G401 (cell line): ENCODE measurements at regions not wholly inside any gene's neighbourhood (a gene's known extent, or its start where the extent isn't known, plus 50 kb on each side); places are given as distances from the start of the nearest gene placed in this dataset.

Source experiments
- DNase-seq: peaks from one replicate; pipeline ENCODE4 v3.0.0-alpha.2; 2015; ENCODE audit warnings: low spot score
- in situ Hi-C: cut with HindIII; loops from 2 replicates; pipeline ENCODE4 v1.10.0; 2016; ENCODE audit warnings: low sequenced_read_pairs, mixed read lengths

DNA sequence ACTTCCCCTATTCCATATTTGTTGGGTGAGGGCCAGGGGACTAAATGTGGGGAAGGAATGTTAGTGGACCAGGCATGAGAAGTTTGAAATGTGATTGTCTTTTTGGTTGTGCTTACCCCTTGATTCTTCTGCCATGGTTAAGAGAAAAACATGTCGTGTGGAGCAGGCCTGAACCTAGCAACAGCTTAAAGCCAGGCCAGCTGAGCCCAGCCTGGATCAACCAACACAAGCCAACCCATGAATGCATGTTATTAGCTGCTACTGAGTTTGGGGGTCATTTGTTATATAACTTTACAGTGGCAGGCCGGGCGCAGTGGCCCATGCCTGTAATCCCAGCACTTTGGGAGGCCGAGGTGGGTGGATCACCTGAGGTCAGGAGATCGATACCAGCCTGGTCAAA, 52.4 kb upstream of the TRIO start:
- in situ Hi-C loops = no loop called here
- DNase-seq = no peak

DNA sequence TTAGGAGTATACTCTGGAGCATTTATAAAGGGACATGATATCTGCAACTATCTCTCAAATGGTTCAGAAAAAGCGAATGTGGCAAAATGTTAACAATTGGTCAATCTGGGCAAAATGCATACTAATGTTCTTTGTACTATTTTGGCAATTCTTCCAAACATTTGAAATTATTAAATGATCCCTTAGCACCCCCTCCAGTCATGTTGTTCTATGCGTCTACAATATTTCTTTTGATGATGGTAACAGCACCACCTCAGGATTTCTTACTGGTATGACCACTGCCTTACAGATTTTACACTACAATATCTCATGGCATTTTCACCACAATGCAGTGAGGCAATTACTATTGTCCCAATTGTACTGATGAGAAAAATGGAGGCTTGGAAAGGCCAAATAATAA, 52.9 kb upstream of the TRIO start:
- no peak for DNase-seq
- in situ Hi-C loops = no loop called here

- in situ Hi-C loops = no loop called here
- DNase-seq = no peak
Measured at GRCh38 chr5:14089198-14089597, 53.9 kb upstream of the TRIO start.

- in situ Hi-C loops = no loop called here
- no peak for DNase-seq
Measured at GRCh38 chr5:14086261-14086660, 56.9 kb upstream of the TRIO start.

- DNase-seq = no peak
- in situ Hi-C loops = no loop called here
Measured at GRCh38 chr5:14082973-14083372, 60.2 kb upstream of the TRIO start.

DNA sequence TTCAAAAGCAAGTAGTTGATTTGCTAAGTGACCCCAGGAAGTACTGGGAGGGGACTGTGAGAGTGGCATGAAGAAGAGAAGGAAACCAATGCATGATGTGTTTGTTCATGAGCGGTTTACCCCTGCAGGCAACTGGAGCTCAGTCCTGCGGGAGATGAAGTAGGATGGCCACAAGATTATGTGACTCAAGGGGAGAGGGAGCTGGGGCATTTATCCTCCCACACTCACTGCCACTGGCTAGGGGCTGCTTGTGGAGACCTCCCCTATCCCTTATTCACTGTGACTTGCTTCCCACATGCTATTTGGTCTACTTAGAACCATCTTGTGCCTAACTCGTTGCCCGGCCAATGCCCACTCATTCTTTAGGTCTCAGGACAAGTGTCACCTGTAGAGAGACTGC, 60.6 kb upstream of the TRIO start:
- no peak for DNase-seq
- in situ Hi-C loops = no loop called here

DNA sequence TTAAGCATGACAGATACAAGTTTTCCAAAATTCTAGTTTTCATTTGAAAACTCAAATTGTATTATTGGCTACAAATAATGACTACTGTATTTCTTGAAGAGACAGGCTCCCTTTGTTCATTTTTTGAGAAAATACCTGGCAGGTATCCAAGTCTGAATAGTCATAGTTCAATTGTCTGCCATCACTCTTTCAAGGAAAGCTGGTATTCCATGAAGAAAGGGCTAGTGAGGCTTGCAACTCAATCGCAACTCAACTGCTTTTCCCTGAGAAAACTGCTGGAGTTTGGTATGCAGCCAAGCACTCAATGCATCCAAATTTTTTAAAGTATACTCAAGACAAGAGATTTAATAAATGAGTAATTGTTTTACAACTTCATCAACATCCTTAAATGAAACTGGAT, 61.4 kb upstream of the TRIO start:
- no peak for DNase-seq
- in situ Hi-C loops = no loop called here

- DNase-seq = no peak
- in situ Hi-C loops = no loop called here
Measured at GRCh38 chr5:14078716-14079115, 64.4 kb upstream of the TRIO start.

GRCh38 chr5:14077501-14077900, 65.6 kb upstream of the TRIO start:
- in situ Hi-C loops = no loop called here
- no peak for DNase-seq

- in situ Hi-C loops = no loop called here
- DNase-seq = no peak
Measured at GRCh38 chr5:14076561-14076960, 66.6 kb upstream of the TRIO start.

DNA sequence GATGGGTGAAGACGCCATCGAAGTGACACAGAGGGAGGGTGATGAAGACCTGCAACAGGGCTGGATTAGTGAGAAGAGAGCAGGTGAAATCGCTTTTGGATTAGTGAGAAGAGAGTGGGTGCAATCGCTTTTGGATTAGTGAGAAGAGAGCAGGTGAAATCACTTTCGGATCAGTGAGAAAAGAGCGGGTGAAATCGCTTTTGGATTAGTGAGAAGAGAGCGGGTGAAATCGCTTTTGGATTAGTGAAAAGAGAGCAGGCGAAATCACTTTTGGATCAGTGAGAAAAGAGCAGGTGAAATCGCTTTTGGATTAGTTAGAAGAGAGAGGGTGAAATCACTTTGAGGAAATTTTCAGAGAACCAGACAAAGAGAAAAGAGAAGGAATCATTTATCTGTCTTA, 67.2 kb upstream of the TRIO start:
- DNase-seq = no peak
- in situ Hi-C loops = no loop called here

GRCh38 chr5:14071433-14071832, 71.7 kb upstream of the TRIO start:
- in situ Hi-C loops = no loop called here
- DNase-seq = no peak

GRCh38 chr5:14069021-14069420, 74.1 kb upstream of the TRIO start:
- in situ Hi-C loops = no loop called here
- no peak for DNase-seq

DNA sequence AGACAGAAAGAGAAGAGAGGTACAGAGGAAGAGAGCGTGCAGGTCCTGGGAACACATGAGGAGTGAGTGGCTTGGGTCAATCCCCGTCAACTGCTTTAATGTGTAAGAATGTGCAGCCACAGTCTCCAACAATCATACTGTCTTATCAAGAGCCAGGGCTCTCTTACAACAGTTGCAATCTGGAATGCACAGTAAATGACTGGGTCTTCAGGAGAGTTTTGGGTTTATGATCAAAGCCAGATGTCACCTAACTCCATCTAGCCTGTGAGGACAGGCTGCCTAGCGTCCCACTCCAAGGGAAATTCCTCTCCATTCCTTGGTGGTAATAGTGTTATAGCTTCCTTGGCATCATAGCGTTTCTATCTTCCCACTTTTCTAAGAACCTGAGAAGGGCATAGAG, 75.0 kb upstream of the TRIO start:
- in situ Hi-C loops = no loop called here

DNA sequence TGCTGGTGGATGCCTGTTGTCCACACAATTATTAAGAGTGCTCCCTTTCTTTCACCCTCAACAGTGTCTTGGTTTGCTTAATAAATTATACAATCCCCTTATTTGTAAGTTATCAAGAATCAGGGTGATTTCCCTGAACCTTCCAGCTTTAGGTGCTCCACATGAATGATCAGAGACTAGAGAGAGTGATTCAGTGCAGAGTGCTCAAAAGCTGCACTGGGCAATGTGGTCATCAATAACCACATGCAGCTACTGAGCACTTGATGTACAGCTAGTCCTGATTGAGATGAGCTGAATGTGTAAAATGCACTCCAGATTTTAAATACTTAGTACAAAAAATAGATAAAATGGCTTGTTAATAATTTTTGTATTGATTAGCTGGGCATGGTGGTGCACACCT, 76.8 kb upstream of the TRIO start:
- no peak for DNase-seq
- in situ Hi-C loops = no loop called here

More for the DNA sequence above, 75.0 kb upstream of the TRIO start:
- no peak for DNase-seq

GRCh38 chr5:14064841-14065240, 78.3 kb upstream of the TRIO start:
- no peak for DNase-seq
- in situ Hi-C loops = no loop called here

- no peak for DNase-seq
- in situ Hi-C loops = no loop called here
Measured at GRCh38 chr5:14063691-14064090, 79.5 kb upstream of the TRIO start.

DNA sequence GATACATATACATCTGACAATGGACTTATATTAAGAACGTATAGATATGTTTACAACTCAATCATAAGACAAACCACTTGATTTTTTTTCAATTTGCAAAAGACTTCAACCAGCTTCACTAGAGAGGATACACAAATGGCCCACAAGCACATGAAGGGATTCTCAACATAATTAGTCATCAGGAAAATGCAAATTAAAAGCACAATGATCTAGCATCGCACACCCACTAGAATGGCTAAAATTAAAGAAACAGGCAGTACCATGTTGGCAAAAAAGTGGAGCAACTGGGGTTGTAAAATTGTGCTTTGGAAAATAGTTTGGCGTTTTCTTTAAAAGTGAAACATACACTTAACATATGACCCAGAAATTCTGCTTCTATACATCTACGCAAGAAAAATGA, 80.0 kb upstream of the TRIO start:
- DNase-seq = no peak
- in situ Hi-C loops = no loop called here

- in situ Hi-C loops = no loop called here
- DNase-seq = no peak
Measured at GRCh38 chr5:14062178-14062577, 81.0 kb upstream of the TRIO start.

- no peak for DNase-seq
- in situ Hi-C loops = no loop called here
Measured at GRCh38 chr5:14061106-14061505, 82.0 kb upstream of the TRIO start.

DNA sequence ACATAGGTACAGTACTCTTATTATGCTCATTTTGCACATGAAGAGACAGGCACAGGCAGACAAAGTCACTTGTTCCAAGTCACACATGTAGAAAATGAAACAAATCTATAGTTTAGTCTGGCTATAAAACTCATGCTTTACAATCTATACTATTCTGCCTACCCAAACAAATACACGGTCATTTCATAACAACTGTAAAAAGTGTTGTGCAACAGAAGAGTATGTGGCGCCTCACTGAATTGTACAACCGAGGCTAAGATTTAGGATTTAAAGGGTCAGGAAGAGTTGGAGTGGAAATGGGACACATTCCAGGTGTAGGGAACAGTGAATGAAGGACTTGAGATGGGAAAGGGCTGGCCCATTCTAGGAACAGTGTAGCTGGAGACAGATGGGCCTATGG, 82.9 kb upstream of the TRIO start:
- no peak for DNase-seq

GRCh38 chr5:14059810-14060209, 83.3 kb upstream of the TRIO start:
- in situ Hi-C loops = no loop called here
- DNase-seq = no peak

More for the DNA sequence above, 82.9 kb upstream of the TRIO start:
- in situ Hi-C loops = no loop called here
